Stimulated activated CD8-positive, alpha-beta memory T cell treated with anti-CD3 and anti-CD28 coated beads, Interleukin-15, amount 100 ng/mL, for 24 hours (primary cell): ENCODE measurements at regions not wholly inside any gene's neighbourhood (a gene's known extent, or its start where the extent isn't known, plus 50 kb on each side); places are given as distances from the start of the nearest gene placed in this dataset.
"Not testable (repeated sequence)": the region's sequence is repeated elsewhere in the genome, so short reads cannot be mapped to it uniquely, and the experiment has no call there.

ENCODE experiments used
- DNase-seq: peaks from one replicate; pipeline ENCODE4 v3.0.0-alpha.2; 2020; ENCODE audit warnings: low read depth

DNA sequence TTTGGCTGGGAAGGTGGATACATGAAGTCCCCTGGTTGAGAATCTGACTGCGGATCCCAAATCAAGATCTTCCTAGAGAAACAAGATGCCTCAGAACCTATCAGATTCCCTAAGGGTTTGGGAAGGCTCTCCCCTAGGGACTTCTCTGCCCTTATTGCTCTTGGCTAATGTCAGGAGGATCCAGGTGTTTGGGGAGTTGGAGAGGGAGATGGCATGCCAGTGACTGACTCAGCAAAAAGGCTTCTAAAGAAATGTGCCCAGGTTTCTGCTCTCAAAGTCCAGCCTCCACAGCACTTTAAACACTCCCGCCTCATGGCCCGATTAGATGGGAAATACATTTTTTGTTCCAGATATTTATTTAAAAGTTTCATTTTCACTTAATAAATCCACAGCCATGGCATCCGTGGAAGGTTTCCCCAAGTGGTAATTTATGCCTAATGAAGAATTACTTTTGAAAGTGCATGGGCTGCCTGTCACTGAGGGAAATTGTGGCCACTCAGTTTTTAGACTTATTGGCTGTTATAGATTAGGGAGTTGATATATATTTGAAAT, 156.4 kb downstream of the OSR1 start:
- no peak for DNase-seq

DNA sequence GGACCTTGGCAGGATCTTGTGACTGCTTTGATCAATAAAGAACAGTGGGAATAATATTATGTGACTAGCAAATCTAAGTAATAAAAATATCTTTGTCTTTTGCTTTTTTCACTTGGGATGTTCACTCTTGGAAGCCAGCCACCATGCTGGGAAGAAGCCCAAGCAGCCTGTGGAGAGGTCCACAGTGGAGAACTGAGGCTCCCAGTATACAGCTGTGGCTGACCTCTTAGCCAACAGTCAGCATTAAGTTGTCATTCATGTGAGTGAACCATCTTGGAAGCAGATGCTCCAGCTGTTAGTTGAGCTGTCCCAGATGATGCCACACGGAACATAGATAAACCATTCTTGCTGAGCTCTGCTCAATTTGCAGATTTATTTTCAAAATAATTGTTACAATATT, 160.0 kb downstream of the OSR1 start:
- DNase-seq: no peak

DNA sequence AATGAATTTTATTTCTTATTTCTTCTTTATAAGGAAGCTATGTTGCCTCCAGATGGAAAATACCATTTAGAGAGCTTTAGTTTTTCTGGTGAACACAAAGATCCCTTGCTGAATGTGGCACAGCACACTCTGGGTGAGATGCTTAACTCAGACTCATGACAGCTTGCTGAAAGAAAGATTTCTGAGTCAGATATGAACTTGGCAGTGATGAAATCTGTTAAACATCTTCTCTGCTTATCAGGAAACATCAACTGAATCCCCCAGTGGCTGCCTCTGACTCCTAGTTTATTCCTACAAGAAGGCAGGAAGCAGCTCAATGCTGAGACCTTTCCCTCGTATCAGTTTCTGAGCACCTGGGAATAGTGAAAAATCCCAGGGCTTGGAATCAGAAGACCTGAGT, 162.8 kb downstream of the OSR1 start:
- no peak for DNase-seq

DNA sequence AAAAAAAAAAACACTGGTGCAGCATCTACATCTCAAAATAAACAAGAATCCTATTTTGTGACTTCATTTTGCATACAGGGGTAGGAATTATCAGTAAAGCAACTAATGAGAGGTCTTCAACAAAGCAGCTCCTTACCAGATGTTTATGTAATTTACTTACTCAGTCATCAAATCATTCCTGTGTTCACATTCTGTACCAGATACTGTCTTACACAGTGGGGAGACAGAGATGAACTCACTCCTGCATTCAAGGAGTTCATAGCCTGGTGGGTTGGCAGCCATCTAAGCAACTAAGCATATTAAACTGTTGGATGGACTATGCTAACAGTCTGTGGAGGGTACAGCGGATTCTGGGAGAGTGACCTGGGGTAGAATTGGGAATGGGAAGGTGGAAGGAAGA, 169.0 kb downstream of the OSR1 start:
- DNase-seq: no peak

DNA sequence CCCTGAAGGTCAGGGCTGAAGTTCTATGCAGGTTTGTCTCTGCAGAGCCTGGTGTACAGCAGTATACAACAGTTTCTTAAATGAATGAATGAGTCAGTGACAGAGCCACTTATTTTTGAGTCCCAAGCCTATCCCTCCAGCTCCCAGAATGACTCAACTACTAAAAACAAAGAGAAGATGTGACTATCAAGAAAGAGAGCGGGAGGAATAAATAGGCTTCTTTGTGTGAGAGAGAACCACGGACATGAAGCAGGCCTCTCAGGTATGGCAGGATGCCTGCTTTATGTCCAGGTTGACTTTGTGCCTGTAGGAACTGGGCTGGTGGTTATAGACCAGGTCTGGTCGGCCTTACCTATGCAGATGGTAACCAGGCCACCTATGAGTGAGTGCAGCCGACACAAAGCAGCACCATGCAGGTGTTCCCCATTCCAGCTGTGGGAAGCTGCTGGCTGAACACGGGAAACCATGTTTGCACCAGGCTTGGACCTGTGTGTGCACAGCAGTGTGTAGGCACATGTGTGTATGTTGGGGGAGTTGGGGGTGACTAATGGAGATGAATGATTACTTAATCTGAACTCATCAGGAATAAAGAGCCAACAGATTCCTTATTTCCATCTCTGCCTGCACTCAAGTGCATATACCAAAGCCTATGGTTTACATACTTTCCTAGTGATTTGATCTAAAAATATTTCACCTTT, 171.0 kb downstream of the OSR1 start:
- no peak for DNase-seq

DNA sequence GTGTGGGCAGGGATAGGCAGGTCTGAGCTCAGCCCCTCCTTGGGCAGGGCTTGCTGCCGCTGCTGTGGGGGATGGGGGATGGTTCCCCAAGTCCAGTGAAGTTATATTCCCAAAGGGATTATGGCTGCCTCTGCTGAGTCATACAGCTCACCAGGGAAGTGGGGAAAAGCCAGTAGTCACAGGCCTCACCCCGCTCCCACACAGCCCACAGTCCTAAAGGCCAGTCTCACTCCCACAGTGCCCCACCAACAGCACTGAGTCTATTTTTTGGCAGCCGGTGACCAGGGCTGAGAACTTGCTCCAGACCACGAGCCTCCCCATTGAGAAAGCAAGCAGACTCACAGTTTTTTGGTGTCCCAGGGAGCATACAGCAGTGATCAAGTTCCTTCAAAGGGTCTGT, 173.3 kb downstream of the OSR1 start:
- DNase-seq: no peak

DNA sequence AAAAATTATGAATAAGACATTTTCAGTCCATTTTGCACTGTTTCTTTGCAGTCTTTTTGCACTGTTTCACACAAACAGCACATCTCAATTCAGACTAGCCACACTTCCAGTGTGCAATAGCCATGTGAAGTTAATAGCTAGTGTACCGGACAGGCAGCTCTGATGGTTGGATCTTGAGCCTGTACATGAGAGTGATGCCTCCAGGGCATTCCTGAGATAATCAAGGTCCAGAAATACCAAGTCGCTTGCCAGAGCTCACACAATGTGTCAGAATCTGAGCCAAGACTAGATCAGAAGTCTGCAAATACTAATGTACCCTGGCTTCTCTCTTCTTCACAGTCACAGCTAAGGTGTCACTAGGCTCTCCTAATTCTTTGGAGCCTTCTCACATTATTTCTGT, 180.2 kb downstream of the OSR1 start:
- no peak for DNase-seq

DNA sequence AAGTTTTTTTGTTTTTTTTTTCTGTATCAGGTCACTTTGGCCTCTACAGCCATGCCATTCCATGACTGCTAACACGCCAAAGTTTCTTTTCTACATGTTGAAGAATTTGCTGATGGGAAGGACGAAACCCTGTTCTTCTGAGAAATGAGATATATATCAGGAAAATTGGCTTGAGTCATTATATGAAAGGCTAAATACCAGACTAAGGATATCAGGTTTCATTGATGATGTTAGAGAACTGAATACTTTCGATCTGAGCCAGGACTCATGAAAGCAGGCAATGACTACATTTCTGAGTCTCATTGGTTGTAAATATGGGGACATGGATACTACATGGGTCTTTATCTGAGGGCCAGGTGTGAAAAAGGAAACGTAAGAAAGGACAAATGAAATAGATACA, 181.4 kb downstream of the OSR1 start:
- DNase-seq: no peak

DNA sequence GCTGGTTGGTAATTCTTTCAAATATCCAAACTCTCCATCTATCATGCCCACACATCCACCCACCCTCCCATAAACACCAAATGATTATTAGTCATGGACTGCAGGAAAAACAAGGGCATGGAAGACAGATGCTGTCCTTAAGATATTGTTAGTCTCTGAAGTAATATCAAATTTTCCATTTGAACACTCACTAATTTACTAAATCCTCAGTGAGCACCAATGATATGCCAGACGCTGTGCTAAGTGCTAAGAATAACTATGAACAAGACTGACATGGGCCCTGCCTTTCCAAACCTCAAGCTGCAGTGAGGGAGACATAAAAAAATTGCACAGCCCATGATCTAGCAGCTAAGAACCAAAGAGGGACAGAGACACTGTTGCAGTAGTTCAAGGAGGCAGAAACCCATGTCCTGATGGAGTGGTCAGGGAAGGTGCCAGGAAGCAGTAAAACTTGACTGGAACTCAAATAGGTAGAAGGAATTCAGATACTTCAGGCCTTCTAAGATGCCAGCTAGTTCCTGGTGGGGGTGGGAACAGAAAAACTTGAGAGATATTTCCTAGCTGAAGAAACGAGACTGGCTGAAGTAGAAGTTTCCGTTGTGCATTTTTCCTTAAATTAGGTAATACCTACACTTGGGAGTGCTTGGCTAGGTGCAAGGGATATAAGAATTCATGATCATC, 182.1 kb downstream of the OSR1 start:
- no peak for DNase-seq

DNA sequence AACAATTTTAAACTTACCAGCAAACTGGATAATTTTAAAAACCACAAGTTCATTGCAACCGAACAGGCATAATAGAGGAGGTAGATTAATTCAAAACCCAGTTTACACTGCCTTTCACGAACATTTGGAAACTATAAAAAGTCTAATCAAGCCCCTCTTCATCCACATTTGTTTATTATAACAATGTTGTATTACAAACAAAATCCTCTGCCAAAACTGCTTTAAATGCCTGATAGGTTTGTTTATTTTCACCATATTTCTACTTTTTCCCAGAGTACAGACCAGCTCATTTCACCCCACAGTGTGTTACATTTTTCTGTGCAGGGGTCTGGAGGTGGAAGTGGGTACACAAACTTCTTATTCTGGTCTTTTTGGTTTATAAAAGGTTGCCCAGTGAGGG, 184.2 kb downstream of the OSR1 start:
- no peak for DNase-seq

DNA sequence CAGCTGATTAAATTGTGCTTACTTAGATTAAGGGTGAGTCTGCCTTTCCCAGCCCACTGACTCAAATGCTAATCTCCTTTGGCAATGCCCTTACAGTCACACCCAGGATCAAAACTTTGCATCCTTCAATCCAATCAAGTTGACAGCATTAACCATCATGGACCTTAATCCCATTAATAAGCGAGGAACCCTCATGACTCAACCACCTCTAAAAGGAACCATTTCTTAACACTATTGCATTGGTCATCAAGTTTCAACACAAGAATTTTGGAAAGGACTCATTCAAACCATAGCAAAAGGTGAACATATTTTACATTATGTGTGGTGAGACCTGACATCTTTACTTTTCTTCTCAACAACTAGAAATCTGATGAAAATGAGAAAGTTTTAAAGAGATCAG, 187.0 kb downstream of the OSR1 start:
- DNase-seq: no peak

DNA sequence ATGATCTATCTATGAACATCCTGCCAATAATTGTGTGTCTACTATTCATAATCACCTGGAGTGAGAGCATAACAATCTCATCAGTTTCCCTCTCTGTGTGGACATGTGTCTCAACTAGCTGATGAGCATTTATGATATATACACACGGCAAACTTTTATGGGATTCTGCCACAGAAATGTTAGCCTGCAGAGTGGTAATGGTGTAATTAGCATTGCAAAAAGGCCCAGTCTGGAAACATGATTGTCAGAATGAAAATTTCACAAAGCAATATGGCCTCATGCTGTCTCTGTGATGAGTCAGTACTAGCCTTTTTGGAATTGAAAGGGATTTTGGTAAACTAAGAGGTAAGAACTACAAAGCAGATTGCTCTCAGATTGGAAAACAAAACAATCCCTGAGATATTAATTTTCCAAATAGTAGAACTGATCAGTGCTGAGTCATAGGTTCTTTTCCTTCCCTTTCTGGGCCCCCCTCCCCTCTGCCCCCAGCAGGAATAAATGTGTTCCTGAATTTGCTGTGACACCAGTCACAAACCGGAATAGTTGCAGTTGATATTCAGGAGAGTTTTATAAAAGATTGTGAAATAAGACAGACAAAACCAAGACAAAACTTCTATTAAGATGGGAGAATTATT, 189.2 kb downstream of the OSR1 start:
- no peak for DNase-seq

DNA sequence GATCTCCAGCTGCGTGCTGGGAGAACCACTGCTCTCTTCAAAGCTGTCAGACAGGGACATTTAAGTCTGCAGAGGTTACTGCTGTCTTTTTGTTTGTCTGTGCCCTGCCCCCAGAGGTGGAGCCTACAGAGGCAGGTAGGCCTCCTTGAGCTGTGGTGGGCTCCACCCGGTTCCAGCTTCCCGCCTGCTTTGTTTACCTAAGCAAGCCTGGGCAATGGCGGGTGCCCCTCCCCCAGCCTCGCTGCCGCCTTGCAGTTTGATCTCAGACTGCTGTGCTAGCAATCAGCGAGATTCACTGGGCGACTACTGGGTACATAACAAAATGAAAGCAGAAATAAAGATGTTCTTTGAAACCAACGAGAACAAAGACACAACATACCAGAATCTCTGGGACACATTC, 194.3 kb downstream of the OSR1 start:
- DNase-seq: not testable (repeated sequence)

DNA sequence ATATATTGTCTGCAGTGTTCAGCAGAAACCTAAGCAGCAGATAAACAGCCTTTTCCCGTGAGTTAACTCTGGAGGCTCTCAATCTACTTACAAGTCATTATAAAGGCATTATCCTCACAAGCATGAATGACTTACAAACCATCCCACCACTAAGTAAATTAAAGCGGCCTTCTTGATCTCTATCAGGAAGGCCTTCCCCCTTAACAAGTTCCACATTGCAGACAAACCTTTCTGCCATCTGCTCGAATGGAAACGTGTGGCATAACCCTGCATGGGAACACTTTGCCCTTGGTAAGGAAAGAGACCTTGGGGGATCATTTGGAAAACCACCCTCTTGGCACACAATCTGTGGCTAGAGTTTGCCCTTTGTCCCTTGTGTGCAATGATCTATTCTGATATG, 199.5 kb downstream of the OSR1 start:
- no peak for DNase-seq

DNA sequence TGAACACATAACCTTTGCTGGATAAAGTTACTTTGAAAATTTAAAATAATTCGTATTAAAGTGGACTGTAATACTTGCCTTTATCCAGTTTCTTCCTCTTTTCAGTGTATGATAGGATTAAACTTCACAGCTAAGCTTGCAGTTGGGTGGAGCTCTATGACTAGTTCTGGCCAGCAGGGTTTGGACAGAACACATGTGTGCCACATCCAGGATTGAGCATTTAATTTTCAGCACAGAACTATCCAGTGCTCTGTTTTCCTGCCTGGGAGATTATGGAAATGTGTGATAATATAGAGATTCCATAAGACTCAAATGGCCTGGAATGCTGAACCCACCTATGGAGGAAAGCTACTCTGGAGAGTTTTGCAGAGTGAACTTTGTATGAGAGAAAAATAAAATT, 200.2 kb downstream of the OSR1 start:
- no peak for DNase-seq

DNA sequence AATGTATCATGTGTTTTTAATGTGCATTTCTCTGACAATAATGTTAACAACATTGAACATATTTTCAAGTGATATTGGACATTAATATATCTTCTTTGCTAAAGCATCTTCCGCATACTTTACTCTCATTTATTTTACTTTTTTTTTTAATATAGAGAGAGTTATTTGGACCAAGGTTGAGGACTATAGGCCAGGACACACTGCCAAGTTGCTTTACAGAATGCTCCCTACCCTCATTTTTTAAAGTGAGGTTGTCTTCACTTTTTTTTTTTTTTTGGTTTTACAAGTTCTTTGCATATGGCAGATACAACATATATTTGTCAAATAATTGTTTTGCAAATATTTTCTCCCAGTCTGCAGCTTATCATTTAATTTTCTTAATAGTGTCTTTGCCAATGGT, 201.8 kb downstream of the OSR1 start:
- no peak for DNase-seq

DNA sequence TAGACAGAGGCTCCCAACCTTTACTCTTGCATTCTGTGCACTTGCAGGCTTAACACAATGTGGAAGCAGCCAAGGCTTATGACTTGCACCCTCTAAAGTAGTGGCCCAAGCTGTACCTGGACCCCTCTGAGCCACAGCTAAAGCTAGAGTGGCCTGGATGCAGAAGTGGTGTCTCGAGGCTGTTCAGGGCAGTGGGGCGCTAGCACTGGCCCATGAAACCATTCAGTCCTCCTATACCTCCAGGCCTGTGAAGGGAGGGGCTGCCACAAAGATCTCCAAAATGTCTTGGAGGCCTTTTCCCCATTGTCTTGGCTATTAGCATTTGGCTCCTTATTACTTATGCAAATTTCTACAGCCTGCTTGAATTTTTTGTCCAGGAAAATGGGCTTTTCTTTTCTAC, 207.7 kb downstream of the OSR1 start:
- no peak for DNase-seq

DNA sequence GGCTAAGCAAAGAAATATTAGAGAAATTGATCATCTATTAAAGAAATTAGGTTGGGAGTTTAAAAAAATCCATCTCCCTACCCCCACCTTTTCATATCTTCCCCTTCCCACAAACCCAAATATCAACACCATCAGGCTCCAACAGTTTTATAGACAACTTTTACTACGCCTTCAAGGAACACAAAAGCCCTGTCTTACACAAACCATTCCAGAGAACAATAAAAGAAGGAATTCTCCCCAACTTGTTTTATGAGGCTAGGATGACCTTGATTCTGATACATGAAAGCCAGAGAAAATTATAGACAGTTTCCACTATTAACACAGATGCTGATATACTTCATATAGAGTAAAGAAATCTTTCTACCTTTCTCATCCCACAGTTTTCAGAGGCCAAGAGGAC, 211.6 kb downstream of the OSR1 start:
- no peak for DNase-seq

DNA sequence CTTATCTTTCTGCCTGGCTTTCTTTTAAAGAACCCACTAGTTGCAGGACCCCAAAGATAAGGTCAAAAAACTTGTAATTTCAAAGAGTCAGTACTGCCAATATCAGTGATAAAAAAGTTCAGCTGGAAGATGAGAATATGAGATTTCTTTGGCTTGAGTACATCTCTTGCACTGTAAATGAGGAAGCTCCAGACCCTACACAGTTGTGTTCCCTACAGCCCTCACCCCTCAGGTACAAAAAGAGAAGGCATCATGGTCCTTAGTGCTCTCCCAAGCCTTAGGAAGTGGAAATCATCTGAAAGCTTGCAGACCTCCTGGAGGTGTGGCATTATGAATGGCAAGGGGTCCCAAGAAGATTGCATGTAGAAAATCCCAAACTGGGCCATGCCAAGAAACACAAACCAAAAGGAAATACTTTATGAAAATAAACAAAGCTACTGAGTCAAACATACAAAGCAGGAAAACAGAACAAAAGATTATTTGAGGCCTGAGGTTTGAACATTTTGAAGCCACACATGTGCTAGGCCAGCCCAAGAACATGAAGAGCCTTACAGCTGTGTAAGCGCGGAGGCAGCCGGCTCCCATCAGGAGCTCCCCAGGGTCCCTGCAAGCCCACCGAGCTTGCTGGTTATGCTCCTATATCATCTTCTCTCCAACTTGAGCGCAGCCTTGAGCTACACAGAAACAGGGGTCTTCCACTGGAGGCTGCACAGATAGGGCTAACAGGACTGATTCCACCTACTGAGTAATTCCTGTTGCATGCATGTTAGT, 217.0 kb downstream of the OSR1 start:
- DNase-seq: no peak

DNA sequence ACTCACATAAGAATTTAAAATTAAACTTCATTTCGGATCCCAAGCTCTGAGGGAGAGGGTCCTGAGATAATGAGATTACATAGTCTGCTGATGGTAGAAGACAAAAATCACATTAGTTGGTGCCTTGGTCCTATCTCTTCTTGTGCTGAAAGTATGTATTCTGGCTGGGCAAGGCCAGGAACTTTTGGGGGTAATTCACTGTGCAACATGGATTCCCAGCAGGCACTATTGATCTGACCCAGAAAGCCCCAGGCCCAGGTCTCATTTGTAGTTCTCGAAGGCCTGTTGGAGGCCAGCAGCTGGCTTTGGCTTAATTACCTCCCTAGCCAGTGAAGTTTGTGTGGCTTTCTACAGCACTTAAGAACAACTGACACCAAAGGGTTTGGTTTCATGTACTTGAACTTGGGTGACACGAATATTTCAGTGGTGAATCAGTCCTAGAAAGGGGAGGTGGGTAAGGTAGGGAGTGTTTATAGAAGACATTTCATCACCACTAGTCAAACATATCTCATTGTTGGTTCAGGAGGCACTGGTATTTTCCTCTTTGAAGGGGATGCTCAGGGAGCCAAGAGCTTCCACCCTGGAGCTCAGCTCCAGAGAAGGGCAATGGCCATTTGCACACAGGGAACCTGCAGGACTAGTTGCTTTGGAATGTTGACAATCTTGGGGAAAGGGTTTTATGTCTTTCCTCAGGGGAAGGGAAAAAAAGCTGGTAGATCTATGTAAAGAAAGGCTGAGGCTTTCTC, 217.8 kb downstream of the OSR1 start:
- DNase-seq: no peak

DNA sequence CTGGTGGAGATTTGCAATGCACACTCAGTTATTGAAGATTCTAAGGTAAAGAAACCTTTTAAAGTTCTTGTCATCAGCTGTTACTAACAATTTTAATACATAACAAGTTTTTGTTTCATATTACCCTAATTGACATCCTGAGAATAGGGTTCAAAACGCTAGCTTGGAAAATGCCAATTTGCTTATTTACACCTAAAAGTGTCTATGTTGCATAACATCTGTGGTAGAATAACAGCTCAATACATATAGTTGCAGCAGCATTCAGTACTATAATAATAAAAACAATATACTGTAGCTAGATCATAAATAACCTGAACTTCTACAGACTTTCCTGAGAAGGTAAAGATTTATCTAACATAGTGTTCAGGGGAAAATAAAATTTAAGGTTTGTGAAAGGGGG, 219.0 kb downstream of the OSR1 start:
- DNase-seq: no peak

DNA sequence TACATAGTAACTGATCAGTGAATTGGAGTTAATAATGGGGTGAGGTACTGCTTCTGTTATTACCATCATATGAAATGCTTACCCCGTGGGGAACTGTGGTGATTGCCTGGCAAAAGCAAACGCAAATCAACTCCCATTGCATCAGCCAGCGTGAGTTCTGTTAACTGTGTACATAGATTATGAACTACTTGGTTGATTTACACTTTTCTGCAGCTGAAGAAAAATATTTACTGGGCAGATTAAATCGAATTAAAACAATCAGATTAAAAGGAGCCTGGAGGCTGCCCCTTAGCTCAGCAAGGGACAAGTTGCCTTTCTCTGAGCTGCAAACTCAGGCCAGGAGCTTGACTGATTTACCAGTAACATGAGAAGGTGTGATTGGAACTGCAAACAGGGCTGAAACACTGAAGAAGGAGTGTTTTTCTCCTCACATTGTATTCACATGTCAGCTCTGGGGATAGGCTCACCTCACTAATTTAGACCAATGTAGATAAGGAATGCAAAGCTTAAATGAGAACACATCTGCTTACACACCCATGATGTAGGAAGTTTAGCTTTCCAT, 220.1 kb downstream of the OSR1 start:
- no peak for DNase-seq
